Fibroblast of pulmonary artery (primary cell): ENCODE measurements at regions not wholly inside any gene's neighbourhood (a gene's known extent, or its start where the extent isn't known, plus 50 kb on each side); places are given as distances from the start of the nearest gene placed in this dataset.

Source experiments
- DNase-seq: peaks from one replicate; pipeline ENCODE4 v3.0.0-alpha.2; 2010; ENCODE audit warnings: low read depth
- H3K4me3 ChIP-seq: replicated peaks from 2 replicates; pipeline ENCODE4 v1.5.1; 2011; ENCODE audit warnings: low read depth, mild to moderate bottlenecking, control low read depth, low read length, moderate library complexity
- TF ChIP-seq, protein P1 (sequence below): IDR thresholded peaks from 2 replicates; pipeline ENCODE4 v1.5.1; 2011; ENCODE audit warnings: mild to moderate bottlenecking, control low read depth, low read length, inconsistent platforms; ENCODE audit errors: missing control alignments

DNA sequence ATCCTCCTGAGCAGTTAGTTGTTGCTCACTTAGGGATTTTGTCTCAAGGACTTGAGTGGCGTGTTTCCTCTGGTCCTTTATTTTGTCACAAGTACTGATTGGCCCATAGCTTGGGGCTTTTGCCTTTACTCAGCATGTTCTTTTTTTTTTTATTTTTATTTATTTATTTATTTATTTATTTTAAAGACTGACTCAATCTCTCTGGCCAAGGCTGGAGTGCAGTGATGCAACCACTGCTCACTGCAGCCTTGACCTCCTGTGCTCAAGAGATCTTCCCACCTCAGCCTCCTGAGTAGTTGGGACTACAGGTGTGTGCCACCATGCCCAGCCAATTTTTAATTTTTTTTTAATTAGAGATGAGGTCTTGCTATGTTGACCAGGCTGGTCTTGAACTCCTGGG is 223.9 kb upstream of the TPM1 start:
- TF ChIP-seq, protein P1, sequence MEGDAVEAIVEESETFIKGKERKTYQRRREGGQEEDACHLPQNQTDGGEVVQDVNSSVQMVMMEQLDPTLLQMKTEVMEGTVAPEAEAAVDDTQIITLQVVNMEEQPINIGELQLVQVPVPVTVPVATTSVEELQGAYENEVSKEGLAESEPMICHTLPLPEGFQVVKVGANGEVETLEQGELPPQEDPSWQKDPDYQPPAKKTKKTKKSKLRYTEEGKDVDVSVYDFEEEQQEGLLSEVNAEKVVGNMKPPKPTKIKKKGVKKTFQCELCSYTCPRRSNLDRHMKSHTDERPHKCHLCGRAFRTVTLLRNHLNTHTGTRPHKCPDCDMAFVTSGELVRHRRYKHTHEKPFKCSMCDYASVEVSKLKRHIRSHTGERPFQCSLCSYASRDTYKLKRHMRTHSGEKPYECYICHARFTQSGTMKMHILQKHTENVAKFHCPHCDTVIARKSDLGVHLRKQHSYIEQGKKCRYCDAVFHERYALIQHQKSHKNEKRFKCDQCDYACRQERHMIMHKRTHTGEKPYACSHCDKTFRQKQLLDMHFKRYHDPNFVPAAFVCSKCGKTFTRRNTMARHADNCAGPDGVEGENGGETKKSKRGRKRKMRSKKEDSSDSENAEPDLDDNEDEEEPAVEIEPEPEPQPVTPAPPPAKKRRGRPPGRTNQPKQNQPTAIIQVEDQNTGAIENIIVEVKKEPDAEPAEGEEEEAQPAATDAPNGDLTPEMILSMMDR = no peak
- no peak overlapping the region for H3K4me3 ChIP-seq
- DNase-seq = peak; percentile 26

DNA sequence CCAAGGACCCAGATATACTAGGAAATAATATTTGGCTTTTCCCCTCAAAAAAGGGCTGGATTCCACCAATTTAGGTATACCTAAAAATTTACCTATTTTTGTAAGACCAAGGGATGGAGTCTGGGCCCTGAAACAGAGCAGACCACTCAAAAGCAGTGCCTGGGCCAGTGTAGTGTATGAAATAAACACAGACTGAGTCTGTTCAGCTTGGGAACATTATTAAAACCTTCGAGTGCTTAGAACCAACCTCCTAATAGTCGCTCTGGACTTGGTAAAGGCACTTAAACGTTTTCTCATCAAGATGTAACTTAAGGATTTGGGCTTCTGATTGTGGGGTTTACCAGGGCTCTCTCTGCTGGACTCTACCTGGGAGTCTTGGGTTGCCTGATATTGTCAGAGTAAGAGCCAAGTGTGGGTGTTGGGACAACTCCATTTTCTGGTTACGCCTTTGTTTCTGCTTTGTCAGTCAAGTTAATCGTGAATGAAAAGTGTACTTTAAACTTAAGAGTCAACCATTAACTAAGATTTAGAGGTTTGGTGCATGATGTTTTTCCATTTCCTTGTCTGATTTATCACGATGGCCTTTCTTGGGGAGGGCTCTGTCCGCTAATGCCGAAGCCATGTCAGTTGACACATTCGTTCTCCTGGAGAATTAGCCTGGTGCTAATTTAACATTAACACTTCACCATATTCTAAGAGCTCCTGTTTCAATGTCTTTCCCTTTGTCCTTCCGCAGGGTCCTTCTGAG is 221.0 kb upstream of the TPM1 start:
- no peak for DNase-seq
- TF ChIP-seq, protein P1 = no peak
- H3K4me3 ChIP-seq = no peak overlapping the region

- DNase-seq = no peak
- TF ChIP-seq, protein P1 = no peak
- H3K4me3 ChIP-seq = no peak overlapping the region
These were observed 220.3 kb upstream of the TPM1 start for GRCh38 chr15:62822228-62822627.

DNA sequence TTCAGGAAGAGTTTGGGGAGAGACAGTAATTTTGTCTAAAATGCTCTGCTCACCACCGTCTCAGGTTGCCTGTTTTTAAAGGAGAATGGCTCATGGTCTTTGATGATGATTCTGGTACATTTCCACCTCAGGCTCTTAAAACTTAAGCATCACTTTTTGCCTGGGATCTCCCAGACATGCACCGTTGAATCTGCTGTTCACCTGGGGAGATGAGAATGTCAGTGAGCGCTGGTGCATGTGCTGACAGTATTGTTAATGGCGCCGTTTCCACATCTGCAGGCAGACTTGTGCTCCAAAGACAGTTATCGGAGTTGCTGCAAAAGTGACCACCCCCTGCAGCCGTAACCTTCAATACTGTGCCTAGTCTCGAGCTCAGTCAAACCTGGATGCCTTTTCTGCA is 219.0 kb upstream of the TPM1 start:
- TF ChIP-seq, protein P1 = no peak
- no peak for DNase-seq
- H3K4me3 ChIP-seq = no peak overlapping the region

DNA sequence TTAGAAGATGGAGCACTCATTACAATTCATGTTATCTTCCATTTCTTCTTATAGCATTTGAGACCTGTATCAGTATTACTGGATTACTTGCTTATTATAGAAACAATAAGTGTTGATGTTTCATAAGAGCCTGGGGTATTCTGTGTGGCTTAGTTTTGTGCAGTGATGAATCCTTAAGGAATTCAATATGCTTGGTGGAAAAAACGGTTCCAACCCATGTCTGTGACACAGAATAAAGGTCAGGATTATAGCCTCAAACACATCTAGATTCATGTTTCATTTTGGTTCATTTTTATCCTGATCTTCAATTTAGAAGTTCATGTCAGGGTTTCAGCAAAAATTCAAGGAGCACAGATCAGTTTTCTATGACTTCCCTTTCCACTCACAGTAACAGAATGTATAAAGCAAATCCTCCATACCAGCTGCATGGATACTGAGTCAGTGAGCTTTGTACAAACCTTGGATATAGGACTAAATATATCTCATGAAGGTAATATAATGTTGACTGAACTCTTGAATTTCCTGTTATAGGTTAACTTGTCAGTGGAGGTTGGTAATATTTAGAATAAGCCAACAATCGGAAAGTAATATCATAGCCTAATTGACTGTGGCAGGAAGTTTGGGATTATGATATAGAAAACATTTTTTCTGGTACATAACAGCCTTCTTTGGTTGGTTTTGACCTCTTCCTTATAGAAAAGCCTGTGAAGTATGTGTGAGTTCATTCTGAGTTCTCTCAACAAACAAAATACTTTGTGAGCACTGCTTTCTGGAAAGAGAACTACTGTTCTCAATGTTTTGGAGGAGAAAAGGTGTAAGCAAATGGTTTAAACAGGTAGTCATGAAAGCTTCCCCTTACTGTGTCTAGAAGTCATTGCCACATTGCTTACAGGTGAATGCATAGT is 218.2 kb upstream of the TPM1 start:
- H3K4me3 ChIP-seq = no peak overlapping the region
- TF ChIP-seq, protein P1 = no peak
- peak; percentile 68 for DNase-seq

DNA sequence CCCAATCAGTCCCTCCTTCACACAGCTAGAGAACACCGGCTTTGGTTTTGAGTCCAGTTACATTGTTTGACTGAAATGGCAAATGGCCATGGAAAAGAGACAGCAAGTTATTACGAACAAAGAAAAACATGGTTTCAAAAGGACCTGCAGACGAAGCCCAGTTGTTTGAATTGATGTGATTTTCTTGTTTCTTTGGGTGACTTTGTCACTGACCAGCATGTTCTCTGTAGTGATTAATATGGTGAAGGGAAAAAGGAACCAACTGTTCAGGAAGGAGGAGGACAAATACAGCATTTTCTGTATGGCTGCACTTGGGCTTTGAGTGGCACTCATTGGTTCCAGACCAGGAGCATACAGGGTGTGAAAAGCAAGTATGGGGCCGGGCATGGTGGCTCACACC is 217.4 kb upstream of the TPM1 start:
- DNase-seq = no peak
- H3K4me3 ChIP-seq = no peak overlapping the region
- TF ChIP-seq, protein P1 = no peak
